Hepatocyte (in vitro differentiated cells): ENCODE measurements at regions not wholly inside any gene's neighbourhood (a gene's known extent, or its start where the extent isn't known, plus 50 kb on each side); places are given as distances from the start of the nearest gene placed in this dataset.

Source experiments
- DNase-seq: peaks from one replicate; pipeline ENCODE4 v3.0.0-alpha.2; 2016; ENCODE audit warnings: low spot score
- H2AFZ ChIP-seq: fragments of 200-600 bp; sonication (generic); 2 replicates; pipeline ENCODE4 v1.6.0; 2016; ENCODE audit warnings: antibody characterized with exemption, mild to moderate bottlenecking
- H3K27ac ChIP-seq: fragments of 200-600 bp; sonication (generic); 2 replicates; pipeline ENCODE4 v1.5.1; 2016; ENCODE audit warnings: mild to moderate bottlenecking
- H3K27me3 ChIP-seq: fragments of 200-600 bp; sonication (generic); 2 replicates; pipeline ENCODE4 v1.6.1; 2016
- H3K36me3 ChIP-seq: fragments of 200-600 bp; sonication (generic); replicated peaks from 2 replicates; pipeline ENCODE4 v1.5.1; 2016; ENCODE audit warnings: low read depth; ENCODE audit not compliant: insufficient read depth
- H3K4me1 ChIP-seq: fragments of 200-600 bp; sonication (generic); 2 replicates; pipeline ENCODE4 v1.5.1; 2016; ENCODE audit warnings: mild to moderate bottlenecking, moderate library complexity; ENCODE audit not compliant: insufficient read depth
- H3K4me2 ChIP-seq: fragments of 200-600 bp; sonication (generic); 2 replicates; pipeline ENCODE4 v1.6.0; 2016
- H3K4me3 ChIP-seq: fragments of 200-600 bp; sonication (generic); 2 replicates; pipeline ENCODE4 v1.5.1; 2016; ENCODE audit warnings: mild to moderate bottlenecking
- H3K79me2 ChIP-seq: fragments of 200-600 bp; sonication (generic); 2 replicates; pipeline ENCODE4 v1.6.0; 2017; ENCODE audit warnings: mild to moderate bottlenecking
- H3K9me2 ChIP-seq: fragments of 200-600 bp; sonication (generic); replicated peaks from 2 replicates; pipeline ENCODE4 v1.6.0; 2017; ENCODE audit warnings: mild to moderate bottlenecking; ENCODE audit not compliant: insufficient read depth
- H3K9me3 ChIP-seq: fragments of 200-600 bp; sonication (generic); 2 replicates; pipeline ENCODE4 v1.5.1; 2016; ENCODE audit warnings: low read depth, mild to moderate bottlenecking
- H4K20me1 ChIP-seq: fragments of 200-600 bp; sonication (generic); 2 replicates; pipeline ENCODE4 v1.6.0; 2016; ENCODE audit warnings: mild to moderate bottlenecking; ENCODE audit not compliant: insufficient read depth, poor library complexity, severe bottlenecking
- CTCF ChIP-seq: fragments of 200-600 bp; sonication (generic); IDR thresholded peaks from 2 replicates; pipeline ENCODE4 v1.5.1; 2016; ENCODE audit warnings: antibody characterized with exemption, mild to moderate bottlenecking; ENCODE audit not compliant: poor library complexity
- EZH2 ChIP-seq: fragments of 200-600 bp; sonication (generic); IDR thresholded peaks from 2 replicates; pipeline ENCODE4 v1.6.1; 2016; ENCODE audit warnings: antibody characterized with exemption, mild to moderate bottlenecking, borderline replicate concordance
- EZH2phosphoT487 ChIP-seq: fragments of 200-600 bp; sonication (generic); IDR thresholded peaks from one replicate; pipeline ENCODE4 v1.6.1; 2018; ENCODE audit warnings: antibody characterized with exemption, mild to moderate bottlenecking, low read depth, moderate library complexity; ENCODE audit not compliant: unreplicated experiment, severe bottlenecking
- WGBS: methylation state at CpG from one replicate; pipeline ENCODE4 v1.1.6; 2016; ENCODE audit warnings: low lambda C conversion rate; ENCODE audit errors: missing lambda C conversion rate; 5-methylcytosine and 5-hydroxymethylcytosine counted together

GRCh38 chr14:106277503-106277902 lies 751.1 kb downstream of the TMEM121 start:
- DNase-seq, result no peak
- H3K4me3 ChIP-seq, result no peak overlapping the region
- H4K20me1 ChIP-seq, result no peaks in the 10 kb centered on the region
- no peaks in the 10 kb centered on the region for H3K36me3 ChIP-seq
- no peak for TF ChIP-seq CTCF
- TF ChIP-seq EZH2, result no peak
- no peak for TF ChIP-seq EZH2phosphoT487
- H3K4me1 ChIP-seq, result no peaks in the 10 kb centered on the region
- 39% methylated on average over 3 of the region's 3 CpGs for WGBS
- H3K9me3 ChIP-seq, result no peaks in the 10 kb centered on the region
- no peak overlapping the region for H2AFZ ChIP-seq
- H3K4me2 ChIP-seq, result no peak overlapping the region
- H3K27me3 ChIP-seq, result no peaks in the 10 kb centered on the region
- H3K9me2 ChIP-seq, result no peaks in the 10 kb centered on the region
- no peaks in the 10 kb centered on the region for H3K79me2 ChIP-seq
- no peak overlapping the region for H3K27ac ChIP-seq

- Histone ChIP-seq H3K36me3 (no peaks in the 10 kb centered on the region), H3K9me2 (no peaks in the 10 kb centered on the region), H3K79me2 (no peaks in the 10 kb centered on the region), H3K4me2 (no peak overlapping the region), H3K9me3 (no peaks in the 10 kb centered on the region), H3K4me1 (no peaks in the 10 kb centered on the region), H4K20me1 (no peaks in the 10 kb centered on the region), H2AFZ (no peak overlapping the region), H3K4me3 (no peak overlapping the region), H3K27me3 (no peaks in the 10 kb centered on the region), H3K27ac (no peak overlapping the region)
- TF ChIP-seq CTCF (no peak), EZH2phosphoT487 (no peak), EZH2 (no peak)
- DNase-seq, result no peak
These were observed 754.5 kb downstream of the TMEM121 start for GRCh38 chr14:106280876-106281275.

- Histone ChIP-seq H4K20me1 (no peaks in the 10 kb centered on the region), H3K4me1 (no peaks in the 10 kb centered on the region), H3K4me2 (no peak overlapping the region), H3K79me2 (no peaks in the 10 kb centered on the region), H3K9me3 (no peaks in the 10 kb centered on the region), H2AFZ (no peak overlapping the region), H3K36me3 (no peaks in the 10 kb centered on the region), H3K27me3 (no peaks in the 10 kb centered on the region), H3K4me3 (no peak overlapping the region), H3K9me2 (no peaks in the 10 kb centered on the region), H3K27ac (no peak overlapping the region)
- TF ChIP-seq CTCF, result no peak
- no peak for TF ChIP-seq EZH2phosphoT487
- 86% methylated on average over 34 of the region's 41 CpGs for WGBS
- no peak for DNase-seq
These were observed 760.4 kb downstream of the TMEM121 start for GRCh38 chr14:106286697-106287290.

- Histone ChIP-seq H3K36me3 (no peaks in the 10 kb centered on the region), H3K79me2 (no peaks in the 10 kb centered on the region), H3K4me3 (no peak overlapping the region), H3K4me2 (no peak overlapping the region), H4K20me1 (no peaks in the 10 kb centered on the region), H3K4me1 (no peaks in the 10 kb centered on the region), H2AFZ (no peak overlapping the region), H3K27ac (no peak overlapping the region), H3K9me2 (no peaks in the 10 kb centered on the region), H3K9me3 (no peaks in the 10 kb centered on the region), H3K27me3 (no peaks in the 10 kb centered on the region)
- TF ChIP-seq CTCF (no peak), EZH2 (no peak), EZH2phosphoT487 (no peak)
- no peak for DNase-seq
- WGBS, result 88% methylated on average over 29 of the region's 29 CpGs
These were observed 761.1 kb downstream of the TMEM121 start for GRCh38 chr14:106287506-106287905.
